ENCODE measurements at regions not wholly inside any gene's neighbourhood (a gene's known extent, or its start where the extent isn't known, plus 50 kb on each side); places are given as distances from the start of the nearest gene placed in this dataset.

DNA sequence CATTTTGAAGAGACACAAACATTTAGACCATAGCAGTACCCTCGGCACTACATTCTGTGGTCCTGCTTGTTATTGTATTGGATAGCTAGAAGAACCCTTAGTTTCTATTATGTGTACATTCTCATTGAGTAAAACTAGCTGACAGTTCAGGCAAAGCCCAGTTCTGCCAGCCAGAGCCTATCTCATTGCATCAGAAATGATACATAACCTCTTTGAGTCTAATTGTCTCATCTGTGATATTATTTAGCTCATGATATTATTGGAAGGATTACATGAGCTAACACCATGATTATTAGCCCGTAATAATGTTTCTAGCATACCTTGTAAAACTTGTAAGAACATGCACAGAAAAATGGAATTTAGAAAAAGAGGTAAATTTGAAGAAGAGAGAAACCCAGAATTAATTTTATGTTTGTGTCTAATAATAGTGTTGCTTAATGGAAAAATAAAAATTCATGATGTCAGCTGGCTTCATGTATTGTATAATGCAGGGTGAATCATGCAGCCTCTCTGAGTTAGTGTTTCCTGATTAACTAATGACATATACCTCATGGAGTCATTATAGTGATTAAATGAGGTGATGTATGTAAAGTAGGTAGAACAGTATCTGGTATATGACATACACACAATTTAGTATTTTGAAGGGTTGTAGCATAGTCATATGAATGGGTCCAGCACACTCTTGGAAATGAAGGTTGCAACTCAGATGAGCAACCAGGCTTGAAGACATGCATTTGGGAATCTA, 339.4 kb upstream of the GRM7 start:
- TF ChIP-seq EZH2 (IDR thresholded peaks at IDR 0.05; ENCODE audit: borderline replicate concordance, low read depth, low read length, severe bottlenecking), result no peak
- TF ChIP-seq, protein P1, sequence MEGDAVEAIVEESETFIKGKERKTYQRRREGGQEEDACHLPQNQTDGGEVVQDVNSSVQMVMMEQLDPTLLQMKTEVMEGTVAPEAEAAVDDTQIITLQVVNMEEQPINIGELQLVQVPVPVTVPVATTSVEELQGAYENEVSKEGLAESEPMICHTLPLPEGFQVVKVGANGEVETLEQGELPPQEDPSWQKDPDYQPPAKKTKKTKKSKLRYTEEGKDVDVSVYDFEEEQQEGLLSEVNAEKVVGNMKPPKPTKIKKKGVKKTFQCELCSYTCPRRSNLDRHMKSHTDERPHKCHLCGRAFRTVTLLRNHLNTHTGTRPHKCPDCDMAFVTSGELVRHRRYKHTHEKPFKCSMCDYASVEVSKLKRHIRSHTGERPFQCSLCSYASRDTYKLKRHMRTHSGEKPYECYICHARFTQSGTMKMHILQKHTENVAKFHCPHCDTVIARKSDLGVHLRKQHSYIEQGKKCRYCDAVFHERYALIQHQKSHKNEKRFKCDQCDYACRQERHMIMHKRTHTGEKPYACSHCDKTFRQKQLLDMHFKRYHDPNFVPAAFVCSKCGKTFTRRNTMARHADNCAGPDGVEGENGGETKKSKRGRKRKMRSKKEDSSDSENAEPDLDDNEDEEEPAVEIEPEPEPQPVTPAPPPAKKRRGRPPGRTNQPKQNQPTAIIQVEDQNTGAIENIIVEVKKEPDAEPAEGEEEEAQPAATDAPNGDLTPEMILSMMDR (IDR thresholded peaks at IDR 0.05; ENCODE audit: borderline replicate concordance, extremely low read depth, low read length, poor library complexity, severe bottlenecking), result no peak

Measured in DND-41 (cell line).